K562 (cell line): ENCODE measurements at regions not wholly inside any gene's neighbourhood (a gene's known extent, or its start where the extent isn't known, plus 50 kb on each side); places are given as distances from the start of the nearest gene placed in this dataset.

ENCODE experiments used
- ATAC-seq: fragments of 200-7000 bp; cut with Tn5 transposase; 3 replicates; pipeline ENCODE4 v1.9.1; 2020; ENCODE audit warnings: moderate library complexity
- BruUV-seq: library from RNA; stranded (reverse); fragments of 400-500 nt; replicated peaks from 2 replicates; lab custom pipeline; 2021; lab: Mats Ljungman, UMichigan
- CTCF ChIA-PET: fragments of 300-600 bp; formaldehyde crosslinking; extraction: SDS; loops from one replicate; lab custom pipeline; 2021; ENCODE audit warnings: low intra/inter-chr PET ratio; lab: Yijun Ruan, JAX
- POLR2A ChIA-PET: fragments of 300-600, 350-650 bp; sonication (Branson Sonifier 250); formaldehyde crosslinking; extraction: SDS; loops from one replicate; lab custom pipeline; 2021; ENCODE audit warnings: antibody characterized with exemption, inconsistent platforms; lab: Yijun Ruan, JAX
- DNase-seq, 4 experiments: peaks; one replicate each; pipeline versions ENCODE4 v3.0.0 to v3.0.0-alpha.2; 2011 to 2018; ENCODE audit warnings: low spot score in 3 of 4, mixed read lengths in 3 of 4; ENCODE audit errors: extremely low read depth in 1 of 4
- FAIRE-seq: peaks from 2 replicates; lab custom pipeline; 2011; peaks lifted over from hg19 to GRCh38; lab: Jason Lieb, UNC
- H2AFZ ChIP-seq: 2 replicates; pipeline ENCODE4 v1.6.0; 2011; ENCODE audit warnings: low read depth, low read length, control low read depth, inconsistent platforms
- H3K27ac ChIP-seq: fragments of 200-600 bp; 3 replicates; pipeline ENCODE4 v1.8.0; 2011; ENCODE audit warnings: low read depth, mild to moderate bottlenecking, control low read depth, inconsistent platforms, low read length, moderate library complexity, mixed read lengths; ENCODE audit errors: extremely low read depth
- H3K27me3 ChIP-seq, 2 experiments: fragments of 300-600 bp in 1 of 2; 2 replicates in 1 of 2; 3 replicates in 1 of 2; pipeline versions ENCODE4 v1.6.0 to v1.8.0; 2011; ENCODE audit warnings: inconsistent platforms in 2 of 2, low read length in 2 of 2, mild to moderate bottlenecking in 1 of 2, mixed read lengths in 1 of 2, moderate library complexity in 1 of 2; ENCODE audit not compliant: control insufficient read depth in 2 of 2, insufficient read depth in 2 of 2
- H3K36me3 ChIP-seq: fragments of 300-600 bp; 3 replicates; pipeline ENCODE4 v1.8.0; 2011; ENCODE audit warnings: mild to moderate bottlenecking, low read length, inconsistent platforms; ENCODE audit not compliant: control insufficient read depth, insufficient read depth
- H3K4me1 ChIP-seq, 2 experiments: fragments of 200-600 bp in 1 of 2; replicated peaks in 1 of 2; 2 replicates in 1 of 2; 3 replicates in 1 of 2; pipeline versions ENCODE4 v1.5.1 to v1.8.0; 2011; ENCODE audit warnings: inconsistent platforms in 2 of 2, low read length in 2 of 2, mild to moderate bottlenecking in 1 of 2, mixed read lengths in 1 of 2, moderate library complexity in 1 of 2; ENCODE audit not compliant: control insufficient read depth in 2 of 2, insufficient read depth in 2 of 2
- H3K4me2 ChIP-seq: 2 replicates; pipeline ENCODE4 v1.6.1; 2011; ENCODE audit warnings: low read length, control low read depth, inconsistent platforms, mixed read lengths; ENCODE audit not compliant: insufficient read depth
- H3K4me3 ChIP-seq: fragments of 200-600 bp; sonication (generic), shearing (Covaris generic); 2 replicates; pipeline ENCODE4 v1.5.1; 2016; ENCODE audit warnings: control low read depth, inconsistent platforms
- H3K79me2 ChIP-seq: fragments of 200-600 bp; 3 replicates; pipeline ENCODE4 v1.8.0; 2011; ENCODE audit warnings: low read length, inconsistent platforms; ENCODE audit not compliant: control insufficient read depth, insufficient read depth
- H3K9ac ChIP-seq, 2 experiments: 2 replicates each; pipeline versions ENCODE4 v1.6.0 to v1.6.1; 2011; ENCODE audit warnings: low read depth in 2 of 2, low read length in 2 of 2, control low read depth in 1 of 2, inconsistent platforms in 1 of 2, mild to moderate bottlenecking in 1 of 2, mixed read lengths in 1 of 2; ENCODE audit not compliant: insufficient read depth in 1 of 2
- H3K9me1 ChIP-seq: one replicate; pipeline ENCODE4 v1.6.0; 2011; ENCODE audit warnings: inconsistent platforms, mild to moderate bottlenecking, low read length, moderate library complexity; ENCODE audit not compliant: control insufficient read depth, insufficient read depth
- H3K9me3 ChIP-seq: replicated peaks from 2 replicates; pipeline ENCODE4 v1.5.1; 2011; ENCODE audit warnings: low read depth, low read length, inconsistent platforms; ENCODE audit not compliant: control insufficient read depth, insufficient read depth
- H4K20me1 ChIP-seq: replicated peaks from 2 replicates; pipeline ENCODE4 v1.6.1; 2011; ENCODE audit warnings: low read length, inconsistent platforms, mixed read lengths; ENCODE audit not compliant: control insufficient read depth, insufficient read depth
- ATF7 ChIP-seq: fragments of 450-650 bp; IDR thresholded peaks from 2 replicates; pipeline ENCODE4 v1.7.1; 2014; ENCODE audit warnings: mild to moderate bottlenecking, moderate library complexity
- C11orf30 ChIP-seq: fragments of 450-650 bp; IDR thresholded peaks from 2 replicates; pipeline ENCODE4 v1.6.1; 2016; ENCODE audit warnings: low read depth, mild to moderate bottlenecking
- DPF2 ChIP-seq: fragments of 450-650 bp; IDR thresholded peaks from 2 replicates; pipeline ENCODE4 v1.6.1; 2016
- ETV1 ChIP-seq: fragments of 450-650 bp; conservative IDR thresholded peaks from 2 replicates; pipeline ENCODE4 v1.6.1; 2016; ENCODE audit warnings: missing genetic modification characterization, control low read depth, low read depth, missing compliant biosample characterization
- FOXJ3 ChIP-seq: sonication (generic); formaldehyde crosslinking; IDR thresholded peaks from 2 replicates; pipeline ENCODE4 v1.4.0; 2020; ENCODE audit warnings: mild to moderate bottlenecking, missing genetic modification reagents
- HNRNPH1 ChIP-seq: fragments of 200-400 bp; formaldehyde crosslinking; optimal IDR thresholded peaks from 2 replicates; pipeline ENCODE3; 2017; ENCODE audit warnings: low read depth, mild to moderate bottlenecking, low read length, moderate library complexity
- HNRNPLL ChIP-seq: fragments of 200-400 bp; formaldehyde crosslinking; IDR thresholded peaks from 2 replicates; pipeline ENCODE4 v1.6.1; 2017; ENCODE audit warnings: low read length, low read depth, mild to moderate bottlenecking; ENCODE audit not compliant: poor library complexity, severe bottlenecking
- KLF13 ChIP-seq: fragments of 450-650 bp; IDR thresholded peaks from 2 replicates; pipeline ENCODE4 v1.6.1; 2016; ENCODE audit warnings: missing genetic modification characterization, low read depth, mild to moderate bottlenecking, missing compliant biosample characterization, moderate library complexity, borderline replicate concordance
- MAFF ChIP-seq: IDR thresholded peaks from 2 replicates; pipeline ENCODE4 v1.6.1; 2012; ENCODE audit warnings: low read length, improper control_type of control experiment
- MAFG ChIP-seq: fragments of 450-650 bp; conservative IDR thresholded peaks from 2 replicates; pipeline ENCODE4 v1.6.1; 2016; ENCODE audit warnings: missing genetic modification characterization, missing compliant biosample characterization
- MAFK ChIP-seq: IDR thresholded peaks from 2 replicates; pipeline ENCODE4 v1.6.1; 2011; ENCODE audit warnings: low read length, improper control_type of control experiment
- MEF2A ChIP-seq: IDR thresholded peaks from 2 replicates; pipeline ENCODE4 v1.6.1; 2011; ENCODE audit warnings: low read depth, mild to moderate bottlenecking, low read length, moderate library complexity; ENCODE audit not compliant: control insufficient read depth
- NCOA1 ChIP-seq: fragments of 450-650 bp; IDR thresholded peaks from 2 replicates; pipeline ENCODE4 v1.6.1; 2016; ENCODE audit warnings: low read depth
- SMARCE1 ChIP-seq: fragments of 450-650 bp; IDR thresholded peaks from 2 replicates; pipeline ENCODE4 v1.7.1; 2016; ENCODE audit warnings: mild to moderate bottlenecking
- SP2 ChIP-seq: IDR thresholded peaks from 2 replicates; pipeline ENCODE4 v1.6.1; 2011; ENCODE audit warnings: mild to moderate bottlenecking, low read depth, low read length, moderate library complexity; ENCODE audit not compliant: poor library complexity, severe bottlenecking; ENCODE audit errors: extremely low read depth
- SREBF1 ChIP-seq: fragments of 150-350 bp; IDR thresholded peaks from 2 replicates; pipeline ENCODE4 v1.6.1; 2014; ENCODE audit warnings: antibody characterized with exemption, low read depth, low read length, borderline replicate concordance
- SRSF9 ChIP-seq: fragments of 200-400 bp; formaldehyde crosslinking; IDR thresholded peaks from 2 replicates; pipeline ENCODE4 v1.6.1; 2017; ENCODE audit warnings: low read depth, low read length, borderline replicate concordance
- TAF1 ChIP-seq: IDR thresholded peaks from 2 replicates; pipeline ENCODE4 v1.6.1; 2011; ENCODE audit warnings: mild to moderate bottlenecking, low read length, moderate library complexity; ENCODE audit not compliant: insufficient read depth, control insufficient read depth, severe bottlenecking; ENCODE audit errors: extremely low read depth
- TCFL5 ChIP-seq: fragments of 250-450 bp; sonication (Bioruptor Pico); conservative IDR thresholded peaks from 2 replicates; pipeline ENCODE4 v1.6.1; 2021; ENCODE audit warnings: mild to moderate bottlenecking, moderate library complexity, matching md5 sums
- ZBED1 ChIP-seq: IDR thresholded peaks from 2 replicates; pipeline ENCODE4 v1.6.1; 2014
- ZNF316 ChIP-seq: fragments of 450-650 bp; IDR thresholded peaks from 2 replicates; pipeline ENCODE4 v1.6.1; 2016
- ZNF583 ChIP-seq: fragments of 250-450 bp; sonication (Bioruptor Pico); IDR thresholded peaks from 2 replicates; pipeline ENCODE4 v1.4.0; 2020
- ZNF76 ChIP-seq: fragments of 250-450 bp; sonication (Bioruptor Pico); IDR thresholded peaks from 2 replicates; pipeline ENCODE4 v1.4.0; 2020; ENCODE audit warnings: mild to moderate bottlenecking, moderate library complexity, borderline replicate concordance
- WGBS: fragments of 100-300 bp; shearing (Covaris generic); methylation state at CpG from one replicate; pipeline ENCODE4 v1.1.6; 2016; ENCODE audit warnings: low coverage, mixed read lengths; ENCODE audit not compliant: insufficient coverage; ENCODE audit errors: missing lambda C conversion rate; 5-methylcytosine and 5-hydroxymethylcytosine counted together
- in situ Hi-C: fragments of 300-500 bp; cut with MboI; formaldehyde crosslinking; loops from 4 replicates; pipeline ENCODE4 v1.15.0; 2018; ENCODE audit warnings: inconsistent platforms, mixed read lengths
- intact Hi-C: fragments of 100-400 bp; cut with micrococcal nuclease; formaldehyde crosslinking; loops from 2 replicates; pipeline ENCODE4 v1.14.2; 2022

DNA sequence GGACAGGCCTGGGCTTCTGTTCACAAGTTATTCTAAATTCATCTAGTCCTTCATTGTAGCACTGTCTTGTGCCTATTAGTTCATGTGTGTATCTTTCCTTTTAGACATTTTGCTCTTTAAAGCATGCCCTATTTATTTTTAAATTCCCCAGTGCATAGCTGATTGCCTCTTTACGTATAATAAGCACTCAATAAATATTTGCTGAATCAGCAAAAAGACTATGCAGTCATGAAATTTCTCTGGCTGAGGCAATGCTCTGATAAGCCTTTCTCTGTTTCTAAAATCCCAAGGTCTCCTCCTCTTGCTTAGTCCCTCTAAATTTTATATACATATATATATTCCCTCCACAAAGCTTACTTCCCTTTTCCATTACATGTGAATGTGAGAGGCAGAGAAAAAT is 315.9 kb upstream of the PCSK5 start:
- H3K9me1 ChIP-seq = no peaks in the 10 kb centered on the region
- TF ChIP-seq C11orf30 = peak; percentile 69
- no peak for TF ChIP-seq ETV1 (tag)
- TF ChIP-seq ATF7 = no peak
- peak; percentile 97 for TF ChIP-seq MAFF
- no peak for TF ChIP-seq HNRNPH1
- TF ChIP-seq SP2 = no peak
- no peak for TF ChIP-seq HNRNPLL
- peak; percentile 85 for TF ChIP-seq MAFG
- no peak for TF ChIP-seq SREBF1
- no peak for TF ChIP-seq DPF2
- TF ChIP-seq TCFL5 = no peak
- peak; percentile 85 for TF ChIP-seq ZNF316
- no peak for TF ChIP-seq MEF2A
- peak; percentile 98 for TF ChIP-seq MAFK
- TF ChIP-seq ZNF76 (CRISPR knock-in tag) = no peak
- no peak for TF ChIP-seq ZNF583 (CRISPR knock-in tag)
- TF ChIP-seq ZBED1 = no peak
- no peak for TF ChIP-seq SMARCE1
- no peak for TF ChIP-seq FOXJ3 (CRISPR knock-in tag)
- TF ChIP-seq KLF13 (tag) = no peak
- no peak for TF ChIP-seq SRSF9
- no peak for TF ChIP-seq TAF1
- TF ChIP-seq NCOA1 = no peak
- TF ChIP-seq, all 486 proteins: peak for 5
- H3K4me1 ChIP-seq = no peaks in the 10 kb centered on the region

More for the DNA sequence above, 315.9 kb upstream of the PCSK5 start:
- H4K20me1 ChIP-seq = no peaks in the 10 kb centered on the region
- in situ Hi-C loops (no loop called here), intact Hi-C loops (loop anchor here (5.0 kb wide), 1 partner anchor 52 kb away; no protein-coding TSS in a partner anchor)
- FAIRE-seq = no peak
- H3K27ac ChIP-seq = no peak overlapping the region
- H3K9ac ChIP-seq = no peak overlapping the region
- no peaks in the 10 kb centered on the region for H3K79me2 ChIP-seq
- no peak overlapping the region for H3K4me3 ChIP-seq
- no peak for ATAC-seq
- H3K4me2 ChIP-seq = no peak overlapping the region
- 0% methylated on average over 1 of the region's 1 CpG for WGBS
- H3K9me3 ChIP-seq = no peaks in the 10 kb centered on the region
- no TSS peak for BruUV-seq
- no peak overlapping the region for H2AFZ ChIP-seq
- H3K27me3 ChIP-seq = no peaks in the 10 kb centered on the region
- CTCF ChIA-PET = no interaction called here
- POLR2A ChIA-PET = no interaction called here
- no peak for DNase-seq
- H3K36me3 ChIP-seq = no peaks in the 10 kb centered on the region
